Astrocyte (in vitro differentiated cells and primary cell): ENCODE measurements at regions not wholly inside any gene's neighbourhood (a gene's known extent, or its start where the extent isn't known, plus 50 kb on each side); places are given as distances from the start of the nearest gene placed in this dataset.

Experiments used
- DNase-seq: peaks from one replicate; pipeline ENCODE4 v3.0.0-alpha.2; 2010; ENCODE audit warnings: low read depth
- FAIRE-seq: peaks from 2 replicates; lab custom pipeline; 2011; peaks lifted over from hg19 to GRCh38; lab: Jason Lieb, UNC
- H2AFZ ChIP-seq: 2 replicates; pipeline ENCODE4 v1.6.0; 2012; ENCODE audit warnings: low read depth, low read length, inconsistent platforms
- H3K27ac ChIP-seq: 2 replicates; pipeline ENCODE4 v1.5.1; 2011; ENCODE audit warnings: low read depth, low read length, inconsistent platforms
- H3K27me3 ChIP-seq: 2 replicates; pipeline ENCODE4 v1.6.0; 2011; ENCODE audit warnings: low read length, inconsistent platforms; ENCODE audit not compliant: insufficient read depth
- H3K36me3 ChIP-seq: 2 replicates; pipeline ENCODE4 v1.5.1; 2011; ENCODE audit warnings: low read length, inconsistent platforms; ENCODE audit not compliant: insufficient read depth
- H3K4me1 ChIP-seq: 2 replicates; pipeline ENCODE4 v1.5.1; 2011; ENCODE audit warnings: low read length, inconsistent platforms; ENCODE audit not compliant: insufficient read depth
- H3K4me2 ChIP-seq: 2 replicates; pipeline ENCODE4 v1.6.0; 2012; ENCODE audit warnings: low read length, inconsistent platforms
- H3K4me3 ChIP-seq: 2 replicates; pipeline ENCODE4 v1.5.1; 2011; ENCODE audit warnings: low read depth, mild to moderate bottlenecking, low read length, inconsistent platforms; ENCODE audit not compliant: insufficient read depth
- H3K79me2 ChIP-seq: 2 replicates; pipeline ENCODE4 v1.6.0; 2012; ENCODE audit warnings: mild to moderate bottlenecking, low read length, inconsistent platforms; ENCODE audit not compliant: insufficient read depth
- H3K9ac ChIP-seq: 2 replicates; pipeline ENCODE4 v1.6.0; 2012; ENCODE audit warnings: mild to moderate bottlenecking, low read length, inconsistent platforms
- H3K9me3 ChIP-seq: 2 replicates; pipeline ENCODE4 v1.5.1; 2012; ENCODE audit warnings: low read depth, mild to moderate bottlenecking, low read length, inconsistent platforms; ENCODE audit not compliant: insufficient read depth
- H4K20me1 ChIP-seq: 2 replicates; pipeline ENCODE4 v1.6.0; 2012; ENCODE audit warnings: low read length, inconsistent platforms; ENCODE audit not compliant: insufficient read depth
- H3K27ac Mint-ChIP-seq: one replicate; pipeline ENCODE4 v1.8.0; 2021; ENCODE audit warnings: mild to moderate bottlenecking, mixed read lengths; ENCODE audit not compliant: unreplicated experiment
- H3K27me3 Mint-ChIP-seq: one replicate; pipeline ENCODE4 v1.8.0; 2021; ENCODE audit warnings: low read depth, mixed read lengths; ENCODE audit not compliant: unreplicated experiment
- H3K36me3 Mint-ChIP-seq: one replicate; pipeline ENCODE4 v1.8.0; 2021; ENCODE audit warnings: low read depth, mixed read lengths; ENCODE audit not compliant: unreplicated experiment
- H3K4me1 Mint-ChIP-seq: one replicate; pipeline ENCODE4 v1.8.0; 2021; ENCODE audit warnings: low read depth, mixed read lengths; ENCODE audit not compliant: unreplicated experiment
- H3K4me3 Mint-ChIP-seq: one replicate; pipeline ENCODE4 v1.8.0; 2021; ENCODE audit warnings: mild to moderate bottlenecking, moderate library complexity, mixed read lengths; ENCODE audit not compliant: unreplicated experiment
- H3K9me3 Mint-ChIP-seq: one replicate; pipeline ENCODE4 v1.8.0; 2021; ENCODE audit warnings: mild to moderate bottlenecking, mixed read lengths; ENCODE audit not compliant: unreplicated experiment
- EZH2 ChIP-seq: IDR thresholded peaks from 2 replicates; pipeline ENCODE4 v1.6.1; 2012; ENCODE audit warnings: mild to moderate bottlenecking, low read length, inconsistent platforms; ENCODE audit not compliant: insufficient read depth
- TF ChIP-seq, protein P1 (sequence below): IDR thresholded peaks from 2 replicates; pipeline ENCODE4 v1.5.1; 2011; ENCODE audit warnings: low read depth, mild to moderate bottlenecking, inconsistent platforms, low read length, moderate library complexity; ENCODE audit not compliant: insufficient read depth

DNA sequence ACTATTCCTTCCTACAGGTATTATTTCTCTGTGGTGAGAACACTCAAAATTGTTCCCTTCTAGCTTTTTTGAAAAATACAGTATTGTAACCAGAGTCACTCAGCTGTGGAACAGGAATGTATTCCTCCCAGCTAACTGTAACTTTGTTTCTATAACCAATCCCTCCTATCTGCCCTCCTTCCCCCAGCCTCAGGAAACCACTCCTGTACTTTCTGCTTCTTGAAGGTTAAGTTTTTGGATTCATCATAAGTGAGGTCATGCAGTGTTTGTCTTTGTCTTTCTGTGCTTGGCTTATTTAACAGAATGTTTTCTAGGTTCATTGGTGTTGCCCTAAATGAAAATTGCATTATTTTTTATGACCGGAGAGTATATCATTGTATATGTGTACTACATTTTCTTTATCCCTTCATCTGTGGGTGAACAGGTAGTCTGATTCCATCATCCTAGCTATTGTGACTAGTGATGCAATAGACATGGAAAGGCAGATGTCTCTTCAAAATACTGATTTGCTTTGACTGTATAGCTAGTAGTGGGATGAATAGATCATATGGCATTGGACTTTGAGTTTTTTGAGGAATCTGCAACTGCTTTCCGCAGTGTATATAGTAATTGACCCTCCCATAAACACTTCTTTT, 112.9 kb upstream of the GRK3 start:
- H2AFZ ChIP-seq: no peak overlapping the region
- peak overlapping the region; percentile 17 for H3K4me2 ChIP-seq
- DNase-seq: peak; percentile 16
- H3K9ac ChIP-seq: peak overlapping the region; percentile 2
- H3K36me3 ChIP-seq: peaks cover 4% of the 10 kb centered on the region
- H3K27me3 ChIP-seq: no peaks in the 10 kb centered on the region
- Mint-ChIP-seq H3K9me3 (no peaks in the 10 kb centered on the region), H3K36me3 (peaks cover 4% of the 10 kb centered on the region), H3K4me1 (peaks cover 32% of the 10 kb centered on the region), H3K27ac (peak overlapping the region; percentile 6), H3K4me3 (peak overlapping the region; percentile 2), H3K27me3 (no peaks in the 10 kb centered on the region)
- TF ChIP-seq, protein P1, sequence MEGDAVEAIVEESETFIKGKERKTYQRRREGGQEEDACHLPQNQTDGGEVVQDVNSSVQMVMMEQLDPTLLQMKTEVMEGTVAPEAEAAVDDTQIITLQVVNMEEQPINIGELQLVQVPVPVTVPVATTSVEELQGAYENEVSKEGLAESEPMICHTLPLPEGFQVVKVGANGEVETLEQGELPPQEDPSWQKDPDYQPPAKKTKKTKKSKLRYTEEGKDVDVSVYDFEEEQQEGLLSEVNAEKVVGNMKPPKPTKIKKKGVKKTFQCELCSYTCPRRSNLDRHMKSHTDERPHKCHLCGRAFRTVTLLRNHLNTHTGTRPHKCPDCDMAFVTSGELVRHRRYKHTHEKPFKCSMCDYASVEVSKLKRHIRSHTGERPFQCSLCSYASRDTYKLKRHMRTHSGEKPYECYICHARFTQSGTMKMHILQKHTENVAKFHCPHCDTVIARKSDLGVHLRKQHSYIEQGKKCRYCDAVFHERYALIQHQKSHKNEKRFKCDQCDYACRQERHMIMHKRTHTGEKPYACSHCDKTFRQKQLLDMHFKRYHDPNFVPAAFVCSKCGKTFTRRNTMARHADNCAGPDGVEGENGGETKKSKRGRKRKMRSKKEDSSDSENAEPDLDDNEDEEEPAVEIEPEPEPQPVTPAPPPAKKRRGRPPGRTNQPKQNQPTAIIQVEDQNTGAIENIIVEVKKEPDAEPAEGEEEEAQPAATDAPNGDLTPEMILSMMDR: no peak
- no peak for TF ChIP-seq EZH2
- H4K20me1 ChIP-seq: peaks cover 68% of the 10 kb centered on the region
- no peak for FAIRE-seq
- no peak overlapping the region for H3K4me3 ChIP-seq
- H3K4me1 ChIP-seq: peaks cover 5% of the 10 kb centered on the region
- H3K79me2 ChIP-seq: peaks cover 81% of the 10 kb centered on the region
- H3K9me3 ChIP-seq: no peaks in the 10 kb centered on the region
- H3K27ac ChIP-seq: no peak overlapping the region

DNA sequence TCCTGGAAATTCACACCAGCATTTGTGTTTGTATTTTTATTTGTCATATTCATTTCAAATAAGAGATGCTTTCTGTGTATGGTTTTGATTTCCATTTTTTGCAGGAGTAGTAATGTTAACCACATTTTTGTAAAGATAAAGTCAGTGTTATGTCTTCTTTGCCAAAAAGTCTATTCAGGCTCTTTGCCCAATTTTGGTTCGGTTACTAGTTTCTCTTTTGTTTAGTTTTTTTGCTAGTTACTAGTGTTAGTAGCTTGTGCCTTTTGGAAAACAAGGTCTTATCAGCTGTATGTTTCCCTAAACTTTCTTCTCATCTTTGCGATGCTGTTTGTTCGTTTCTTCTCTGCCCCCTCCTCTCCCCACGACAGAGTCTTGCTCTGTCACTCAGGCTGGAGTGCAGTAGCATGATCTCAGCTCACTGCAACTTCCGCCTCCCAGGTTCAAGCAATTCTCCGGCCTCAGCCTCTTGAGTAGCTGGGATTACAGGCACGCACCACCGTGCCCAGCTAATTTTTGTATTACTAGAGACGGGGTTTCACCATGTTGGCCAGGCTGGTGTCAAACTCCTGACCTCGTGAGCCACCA, 112.3 kb upstream of the GRK3 start:
- Mint-ChIP-seq H3K4me3 (peak overlapping the region; percentile 2), H3K27me3 (no peaks in the 10 kb centered on the region), H3K36me3 (peaks cover 6% of the 10 kb centered on the region), H3K4me1 (peaks cover 32% of the 10 kb centered on the region), H3K9me3 (no peaks in the 10 kb centered on the region), H3K27ac (peak overlapping the region; percentile 41)
- no peak for TF ChIP-seq EZH2
- TF ChIP-seq, protein P1: no peak
- Histone ChIP-seq H3K36me3 (peaks cover 4% of the 10 kb centered on the region), H3K9me3 (no peaks in the 10 kb centered on the region), H3K27me3 (no peaks in the 10 kb centered on the region), H3K4me3 (no peak overlapping the region), H3K4me1 (peaks cover 5% of the 10 kb centered on the region), H4K20me1 (peaks cover 71% of the 10 kb centered on the region), H3K9ac (peak overlapping the region; percentile 2), H3K27ac (no peak overlapping the region), H3K4me2 (peak overlapping the region; percentile 17), H3K79me2 (peaks cover 84% of the 10 kb centered on the region), H2AFZ (no peak overlapping the region)
- DNase-seq: peak; percentile 12
- no peak for FAIRE-seq

GRCh38 chr22:25453058-25453457, 111.4 kb upstream of the GRK3 start:
- Histone ChIP-seq H3K9me3 (no peaks in the 10 kb centered on the region), H3K9ac (no peak overlapping the region), H3K4me1 (peaks cover 5% of the 10 kb centered on the region), H3K4me2 (no peak overlapping the region), H3K4me3 (no peak overlapping the region), H4K20me1 (peaks cover 71% of the 10 kb centered on the region), H3K36me3 (peaks cover 4% of the 10 kb centered on the region), H2AFZ (no peak overlapping the region), H3K27me3 (no peaks in the 10 kb centered on the region), H3K79me2 (peaks cover 81% of the 10 kb centered on the region), H3K27ac (no peak overlapping the region)
- H3K9me3 Mint-ChIP-seq: no peaks in the 10 kb centered on the region
- H3K27me3 Mint-ChIP-seq: no peaks in the 10 kb centered on the region
- no peak for FAIRE-seq
- no peak for TF ChIP-seq EZH2
- TF ChIP-seq, protein P1: no peak
- H3K36me3 Mint-ChIP-seq: peaks cover 6% of the 10 kb centered on the region
- DNase-seq: no peak
- no peak overlapping the region for H3K4me3 Mint-ChIP-seq
- H3K4me1 Mint-ChIP-seq: peaks cover 32% of the 10 kb centered on the region
- H3K27ac Mint-ChIP-seq: no peak overlapping the region
